ENCODE measurements at regions not wholly inside any gene's neighbourhood (a gene's known extent, or its start where the extent isn't known, plus 50 kb on each side); places are given as distances from the start of the nearest gene placed in this dataset.

GRCh38 chr9:16175461-16175860 is 622.6 kb downstream of the CCDC171 start:
- H3K36me3 ChIP-seq (ENCODE audit: low read depth): no peaks in the 10 kb centered on the region
- TF ChIP-seq EZH2 (IDR thresholded peaks at IDR 0.05; ENCODE audit: low read depth): no peak
- TF ChIP-seq CTCF (conservative IDR thresholded peaks at IDR 0.05): no peak
- no peaks in the 10 kb centered on the region for H3K9me3 ChIP-seq (ENCODE audit: insufficient read depth, low read depth)
- no peaks in the 10 kb centered on the region for H3K79me2 ChIP-seq (ENCODE audit: low read depth)
- no peaks in the 10 kb centered on the region for H4K20me1 ChIP-seq (ENCODE audit: insufficient read depth)
- no peak overlapping the region for H3K4me2 ChIP-seq
- H3K27ac ChIP-seq: no peak overlapping the region
- no TSS peak for BruUV-seq (replicated peaks)
- no peak overlapping the region for H2AFZ ChIP-seq
- intact Hi-C loops (cut with micrococcal nuclease; ENCODE audit: unreplicated experiment): no loop called here
- no peaks in the 10 kb centered on the region for H3F3A ChIP-seq (ENCODE audit: insufficient read depth, low read depth)
- DNase-seq: no peak
- no peaks in the 10 kb centered on the region for H3K27me3 ChIP-seq (ENCODE audit: insufficient read depth, low read depth)
- no peak overlapping the region for H3K4me3 ChIP-seq
- H3K4me1 ChIP-seq (replicated peaks; ENCODE audit: insufficient read depth): no peaks in the 10 kb centered on the region
- no peaks in the 10 kb centered on the region for H3K9me2 ChIP-seq (ENCODE audit: insufficient read depth)
- ChIA-PET CTCF (no interaction called here), POLR2A (ENCODE audit: unreplicated experiment) (no interaction called here)

DNA sequence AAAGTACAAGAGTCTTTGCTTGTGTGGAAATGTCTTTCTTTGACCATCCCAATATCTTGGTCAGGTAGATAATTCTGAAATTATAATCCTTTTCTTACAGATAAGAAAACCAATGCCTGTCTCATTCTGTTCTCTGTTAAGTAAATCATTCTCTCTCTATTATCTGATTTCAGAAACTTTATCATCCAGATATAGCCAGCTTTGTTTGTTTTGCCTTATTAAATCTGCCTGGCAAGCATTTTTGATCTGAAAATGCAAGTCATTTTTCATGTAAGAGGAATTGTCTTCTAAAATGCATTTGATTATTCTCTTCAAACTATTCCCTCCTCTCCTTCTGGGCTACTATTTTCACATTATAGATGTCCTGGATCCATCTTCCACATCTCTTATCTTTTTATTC is 625.5 kb downstream of the CCDC171 start:
- Histone ChIP-seq H2AFZ (no peak overlapping the region), H3K4me2 (no peak overlapping the region), H3K4me1 (replicated peaks; ENCODE audit: insufficient read depth) (no peaks in the 10 kb centered on the region), H3K27ac (no peak overlapping the region), H3K27me3 (ENCODE audit: insufficient read depth, low read depth) (no peaks in the 10 kb centered on the region), H4K20me1 (ENCODE audit: insufficient read depth) (no peaks in the 10 kb centered on the region), H3K36me3 (ENCODE audit: low read depth) (no peaks in the 10 kb centered on the region), H3K9me2 (ENCODE audit: insufficient read depth) (no peaks in the 10 kb centered on the region), H3F3A (ENCODE audit: insufficient read depth, low read depth) (no peaks in the 10 kb centered on the region), H3K79me2 (ENCODE audit: low read depth) (no peaks in the 10 kb centered on the region), H3K9me3 (ENCODE audit: insufficient read depth, low read depth) (no peaks in the 10 kb centered on the region), H3K4me3 (no peak overlapping the region)
- ChIA-PET POLR2A (ENCODE audit: unreplicated experiment) (no interaction called here), CTCF (no interaction called here)
- intact Hi-C loops (cut with micrococcal nuclease; ENCODE audit: unreplicated experiment): no loop called here
- TF ChIP-seq CTCF (conservative IDR thresholded peaks at IDR 0.05) (no peak), EZH2 (IDR thresholded peaks at IDR 0.05; ENCODE audit: low read depth) (no peak)
- BruUV-seq (replicated peaks): no TSS peak
- DNase-seq: no peak

DNA sequence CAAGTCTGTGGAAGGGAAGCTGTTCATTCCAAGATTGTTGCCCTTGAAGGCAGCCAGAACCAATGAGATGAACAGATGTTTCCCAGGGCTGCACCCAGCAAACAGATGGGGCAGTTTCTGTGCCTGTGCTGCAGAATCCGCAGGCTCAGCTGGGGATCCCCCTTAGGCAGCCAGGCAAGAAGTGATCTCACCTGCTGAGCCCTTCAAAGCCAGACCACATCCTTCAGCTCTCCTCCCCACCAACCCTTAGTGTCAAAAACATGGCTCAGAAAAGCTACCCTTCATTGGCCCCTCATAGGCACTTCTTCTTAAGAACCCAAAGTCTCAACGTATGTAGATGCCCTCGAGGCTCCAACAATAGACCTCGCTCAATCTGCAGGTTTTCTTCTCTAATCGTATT is 626.7 kb downstream of the CCDC171 start:
- POLR2A ChIA-PET (ENCODE audit: unreplicated experiment): no interaction called here
- Histone ChIP-seq H3K36me3 (ENCODE audit: low read depth) (no peaks in the 10 kb centered on the region), H3K27ac (no peak overlapping the region), H3K9me2 (ENCODE audit: insufficient read depth) (no peaks in the 10 kb centered on the region), H3K79me2 (ENCODE audit: low read depth) (no peaks in the 10 kb centered on the region), H2AFZ (no peak overlapping the region), H3K4me1 (replicated peaks; ENCODE audit: insufficient read depth) (no peaks in the 10 kb centered on the region), H3K4me3 (no peak overlapping the region), H3K4me2 (no peak overlapping the region), H4K20me1 (ENCODE audit: insufficient read depth) (no peaks in the 10 kb centered on the region), H3K9me3 (ENCODE audit: insufficient read depth, low read depth) (no peaks in the 10 kb centered on the region), H3K27me3 (ENCODE audit: insufficient read depth, low read depth) (no peaks in the 10 kb centered on the region), H3F3A (ENCODE audit: insufficient read depth, low read depth) (no peaks in the 10 kb centered on the region)
- TF ChIP-seq EZH2 (IDR thresholded peaks at IDR 0.05; ENCODE audit: low read depth): no peak
- no peak for TF ChIP-seq CTCF (conservative IDR thresholded peaks at IDR 0.05)
- no TSS peak for BruUV-seq (replicated peaks)
- intact Hi-C loops (cut with micrococcal nuclease; ENCODE audit: unreplicated experiment): no loop called here
- no peak for DNase-seq
- CTCF ChIA-PET: interaction anchor here (0.6 kb wide), 1 partner anchor 504 kb away, joined by 3 read pairs; no protein-coding TSS in a partner anchor
